Testis (tissue), 2 donors: ENCODE measurements at regions not wholly inside any gene's neighbourhood (a gene's known extent, or its start where the extent isn't known, plus 50 kb on each side); places are given as distances from the start of the nearest gene placed in this dataset.

ENCODE experiments used
- POLR2A ChIP-seq: fragments of 450-650 bp; IDR thresholded peaks from one replicate; pipeline ENCODE4 v1.6.1; 2017; ENCODE audit warnings: antibody characterized with exemption, mild to moderate bottlenecking, moderate library complexity
- TF ChIP-seq, protein P1 (sequence below), 3 experiments: fragments of 450-650 bp in 2 of 3; fragments of 200-600 bp in 1 of 3; sonication (generic) in 1 of 3; IDR thresholded peaks; one replicate each; pipeline ENCODE4 v1.5.1; 2016 to 2019; ENCODE audit warnings: antibody characterized with exemption in 3 of 3, mild to moderate bottlenecking in 2 of 3, moderate library complexity in 1 of 3

DNA sequence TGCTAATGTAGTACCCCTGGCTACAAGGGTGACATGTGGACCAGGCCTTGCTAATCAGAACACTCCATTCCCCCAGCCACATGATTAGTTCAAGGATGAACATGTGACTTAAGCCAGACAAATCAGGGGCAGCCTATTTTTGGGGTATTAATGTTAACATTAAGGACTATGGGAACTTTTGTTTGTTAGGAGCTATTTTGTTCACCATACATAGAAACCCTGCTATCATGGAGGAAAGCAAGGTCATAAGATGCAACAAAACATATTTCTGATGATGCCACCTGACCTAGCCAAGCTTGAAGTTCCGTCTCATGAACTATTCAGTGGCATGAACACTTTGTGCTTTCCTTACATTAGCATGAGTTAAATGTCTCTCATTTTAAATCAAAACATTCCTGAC lies 90.8 kb upstream of the PELI2 start:
- TF ChIP-seq, protein P1, sequence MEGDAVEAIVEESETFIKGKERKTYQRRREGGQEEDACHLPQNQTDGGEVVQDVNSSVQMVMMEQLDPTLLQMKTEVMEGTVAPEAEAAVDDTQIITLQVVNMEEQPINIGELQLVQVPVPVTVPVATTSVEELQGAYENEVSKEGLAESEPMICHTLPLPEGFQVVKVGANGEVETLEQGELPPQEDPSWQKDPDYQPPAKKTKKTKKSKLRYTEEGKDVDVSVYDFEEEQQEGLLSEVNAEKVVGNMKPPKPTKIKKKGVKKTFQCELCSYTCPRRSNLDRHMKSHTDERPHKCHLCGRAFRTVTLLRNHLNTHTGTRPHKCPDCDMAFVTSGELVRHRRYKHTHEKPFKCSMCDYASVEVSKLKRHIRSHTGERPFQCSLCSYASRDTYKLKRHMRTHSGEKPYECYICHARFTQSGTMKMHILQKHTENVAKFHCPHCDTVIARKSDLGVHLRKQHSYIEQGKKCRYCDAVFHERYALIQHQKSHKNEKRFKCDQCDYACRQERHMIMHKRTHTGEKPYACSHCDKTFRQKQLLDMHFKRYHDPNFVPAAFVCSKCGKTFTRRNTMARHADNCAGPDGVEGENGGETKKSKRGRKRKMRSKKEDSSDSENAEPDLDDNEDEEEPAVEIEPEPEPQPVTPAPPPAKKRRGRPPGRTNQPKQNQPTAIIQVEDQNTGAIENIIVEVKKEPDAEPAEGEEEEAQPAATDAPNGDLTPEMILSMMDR (IDR thresholded peaks at IDR 0.05): no peak
- no peak for TF ChIP-seq POLR2A
